NCI-H524 treated with DMSO at 0.1 percent for 48 hours (cell line): ENCODE measurements at regions not wholly inside any gene's neighbourhood (a gene's known extent, or its start where the extent isn't known, plus 50 kb on each side); places are given as distances from the start of the nearest gene placed in this dataset.
"Not testable (repeated sequence)": the region's sequence is repeated elsewhere in the genome, so short reads cannot be mapped to it uniquely, and the experiment has no call there.

Experiments
- DNase-seq: peaks from one replicate; lab custom pipeline; 2025; lab: John Stamatoyannopoulos, UW

DNA sequence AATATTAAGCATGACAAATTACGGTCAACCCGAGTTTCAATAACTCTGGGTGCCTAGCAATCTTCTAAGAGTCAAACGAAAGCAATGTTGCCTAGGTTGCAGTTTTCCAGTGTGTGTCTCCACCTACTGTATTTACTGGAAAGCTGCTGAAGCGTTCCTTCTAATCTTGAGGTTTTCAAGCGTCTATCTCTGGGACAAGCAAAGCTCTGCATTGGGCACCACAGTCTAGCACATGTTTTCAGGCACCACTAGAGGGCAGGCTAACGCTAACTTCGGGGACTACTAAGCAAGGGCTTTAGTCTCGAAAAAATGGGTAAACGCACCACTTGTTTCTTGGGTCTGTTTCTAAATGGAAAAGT, 82.7 kb upstream of the KIF2A start:
- not testable (repeated sequence) for DNase-seq

DNA sequence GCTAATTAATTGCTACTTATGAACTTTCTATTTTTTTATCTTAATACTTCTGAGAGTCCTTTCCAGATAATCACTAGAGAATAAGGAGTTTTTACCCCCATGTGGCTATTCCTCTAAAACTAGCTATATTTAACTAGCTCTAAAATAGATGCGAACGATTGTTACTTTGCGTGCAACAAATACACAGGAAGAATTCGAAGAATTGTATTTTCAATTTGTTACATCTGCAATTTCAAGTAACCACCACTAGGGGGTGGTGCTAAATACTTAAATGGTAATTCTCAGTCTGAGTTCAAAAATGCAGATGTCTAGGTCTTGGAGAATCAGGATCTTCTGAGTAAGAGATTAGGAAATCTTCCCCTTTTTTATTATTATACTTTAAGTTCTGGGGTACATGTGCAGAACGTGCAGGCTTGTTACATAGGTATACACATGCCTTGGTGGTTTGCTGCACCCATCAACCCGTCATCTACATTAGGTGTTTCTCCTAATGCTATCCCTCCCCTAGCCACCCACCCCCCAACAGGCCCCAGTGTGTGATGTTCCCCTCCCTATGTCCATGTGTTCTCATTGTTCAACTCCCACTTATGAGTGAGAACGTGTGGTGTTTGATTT, 80.9 kb upstream of the KIF2A start:
- DNase-seq, result not testable (repeated sequence)

DNA sequence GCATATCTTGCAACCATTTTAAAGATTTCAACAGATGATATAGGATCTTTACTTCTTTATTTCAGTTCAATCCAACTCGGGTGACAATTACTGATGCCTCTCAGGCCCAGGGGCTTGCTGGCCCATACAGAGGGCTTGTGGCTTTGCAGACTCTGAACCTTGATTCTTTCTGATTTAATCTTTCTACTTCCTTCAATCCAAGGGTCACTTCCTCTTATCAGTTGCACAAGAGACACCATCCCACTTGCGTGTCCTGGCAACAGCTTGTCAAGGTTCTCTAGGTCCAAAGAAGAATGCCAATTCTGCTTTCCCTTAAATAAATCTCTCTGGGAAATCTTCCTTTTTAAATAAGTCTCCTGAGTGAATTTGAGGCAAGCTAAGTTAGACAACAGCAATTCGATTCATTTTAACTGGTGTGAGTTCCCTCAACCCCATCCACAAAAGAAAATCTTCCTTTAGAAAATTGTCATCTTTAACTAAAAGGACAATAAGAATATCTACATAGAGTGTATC, 75.1 kb upstream of the KIF2A start:
- DNase-seq, result not testable (repeated sequence)

DNA sequence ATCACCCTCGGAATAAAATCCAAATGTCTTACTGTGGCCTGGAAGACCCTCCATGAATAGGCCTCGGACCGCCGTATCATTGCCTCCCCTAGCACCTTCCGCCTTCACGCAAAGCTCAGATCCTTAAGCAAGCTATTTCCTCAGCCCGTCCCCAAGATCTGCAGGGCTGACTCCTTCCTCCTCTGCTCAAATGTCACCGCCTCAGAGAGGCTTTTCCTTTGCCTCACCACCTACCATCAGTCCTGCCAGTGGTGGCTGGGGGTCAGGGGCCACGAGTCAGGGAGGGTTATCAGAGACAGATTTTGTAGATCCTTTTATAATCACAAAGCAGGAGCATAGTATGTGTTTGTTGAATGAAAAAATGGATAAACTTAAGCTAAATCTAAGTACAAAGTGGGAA, 74.4 kb upstream of the KIF2A start:
- DNase-seq, result no peak

DNA sequence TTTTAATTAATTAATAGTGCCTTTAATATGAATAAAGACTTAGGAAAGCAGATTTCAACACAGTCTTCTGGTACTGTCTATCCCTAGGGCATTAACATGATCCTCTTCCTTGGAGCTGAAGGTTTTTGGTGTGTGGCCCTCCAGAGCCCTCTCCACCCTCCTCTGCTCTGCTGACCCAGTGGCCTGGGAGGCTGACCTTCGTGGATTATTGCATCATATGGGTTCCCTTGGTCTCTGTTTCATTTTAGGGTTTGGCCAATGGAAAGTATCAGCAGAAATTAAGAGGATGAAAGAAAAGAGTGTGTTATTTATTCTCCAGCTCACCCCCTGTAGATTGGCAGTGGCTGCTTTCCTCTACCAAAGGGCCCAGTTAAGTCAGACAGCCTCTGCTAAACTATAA, 73.8 kb upstream of the KIF2A start:
- not testable (repeated sequence) for DNase-seq

DNA sequence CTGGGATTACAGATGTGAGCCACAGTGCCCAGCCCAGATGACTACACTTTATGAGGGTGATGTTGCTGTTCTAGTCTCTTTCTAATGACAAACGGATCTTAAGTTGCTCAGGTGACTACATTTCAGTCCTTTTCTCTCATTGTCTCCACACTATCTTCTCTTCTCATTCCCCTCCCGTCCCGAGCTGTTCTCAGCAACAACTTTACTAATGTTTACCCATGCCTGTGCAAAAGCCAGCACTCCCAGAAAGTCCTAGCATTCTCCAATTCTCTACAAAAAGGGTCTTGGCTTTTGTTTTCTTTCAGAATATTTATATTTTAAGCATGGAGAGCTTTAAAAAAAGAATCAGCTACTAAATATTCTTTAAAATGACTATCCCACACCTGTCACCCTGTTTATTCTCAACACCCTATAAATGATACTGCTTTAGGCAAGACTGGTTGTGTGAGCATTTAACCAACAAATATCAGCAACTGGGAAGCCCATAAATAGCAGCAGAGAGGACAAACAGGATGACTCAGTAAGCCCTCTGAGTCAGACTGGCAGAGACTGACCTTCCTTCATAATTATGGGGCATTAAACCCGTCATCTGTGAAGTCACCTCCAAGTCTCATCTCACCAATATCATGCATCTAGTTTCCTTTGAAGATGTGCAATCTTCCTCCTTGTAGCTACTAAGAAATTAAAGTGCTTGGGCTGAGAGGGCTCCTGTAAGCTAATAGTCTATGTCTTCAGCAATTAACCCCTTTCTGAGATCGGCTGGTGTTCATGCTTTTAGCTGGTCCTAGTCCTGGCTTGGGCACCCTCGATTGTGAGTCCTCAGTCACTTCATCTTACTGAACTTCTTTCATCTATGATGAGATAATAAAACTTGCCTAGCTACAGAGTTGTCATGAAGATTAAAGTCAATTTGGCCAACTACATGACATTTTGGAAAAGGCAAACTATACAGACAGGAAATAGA, 72.6 kb upstream of the KIF2A start:
- not testable (repeated sequence) for DNase-seq

DNA sequence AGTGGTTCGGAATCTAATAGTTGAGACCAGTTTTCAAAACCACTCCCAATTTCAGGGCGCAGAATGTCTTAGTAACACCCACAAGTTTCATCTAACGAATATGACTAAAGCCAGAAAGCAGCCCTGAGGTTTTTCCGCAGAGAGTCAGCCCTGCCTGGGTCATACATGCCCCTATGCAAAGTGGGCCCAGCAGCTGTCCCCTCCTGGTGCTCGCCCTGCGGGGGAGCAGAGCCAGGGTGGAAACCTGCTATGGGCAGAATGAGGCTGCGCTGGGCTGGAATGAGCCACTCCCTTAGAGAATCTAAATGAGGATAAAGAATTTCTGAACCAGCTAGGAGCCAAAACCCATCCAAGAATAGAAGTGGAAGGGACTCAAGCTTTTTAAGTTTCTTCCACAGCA, 69.4 kb upstream of the KIF2A start:
- not testable (repeated sequence) for DNase-seq

DNA sequence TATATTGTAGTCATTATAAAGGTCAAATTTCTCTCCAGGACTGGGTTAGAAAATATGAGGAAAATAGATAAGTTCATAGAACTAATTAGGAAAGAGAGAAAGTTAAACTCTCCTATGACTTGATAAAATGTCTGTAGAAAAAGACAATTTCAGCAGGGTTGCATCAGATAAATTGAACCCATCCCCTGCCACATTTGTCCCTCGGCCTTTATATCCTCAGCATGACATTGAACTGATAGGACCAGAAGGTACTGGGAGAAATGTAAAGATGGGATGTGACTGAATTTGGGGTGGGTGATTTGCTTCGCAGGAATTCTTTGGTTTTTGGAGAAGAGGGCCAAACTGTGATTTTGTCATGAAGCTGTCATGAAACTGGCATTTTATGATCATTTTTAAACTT, 68.1 kb upstream of the KIF2A start:
- DNase-seq, result not testable (repeated sequence)

DNA sequence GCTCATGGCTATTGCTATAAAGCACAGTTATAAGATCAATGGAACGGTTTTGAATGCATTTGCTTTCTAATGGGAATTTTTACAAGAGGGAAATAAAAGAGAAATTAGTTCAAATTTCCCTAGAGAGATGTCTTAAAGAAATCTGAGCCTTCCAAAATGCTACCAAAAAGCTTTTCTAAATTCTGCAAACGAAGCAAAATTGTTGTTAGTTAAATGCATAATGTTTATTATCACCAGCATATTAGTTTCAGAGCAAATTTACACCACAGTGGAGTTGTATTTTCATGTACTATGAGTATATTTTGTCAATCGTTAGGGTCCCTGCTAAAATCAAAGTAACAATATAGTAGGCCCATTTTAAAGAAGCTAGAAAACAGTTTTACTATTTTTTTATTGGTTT, 67.4 kb upstream of the KIF2A start:
- not testable (repeated sequence) for DNase-seq

DNA sequence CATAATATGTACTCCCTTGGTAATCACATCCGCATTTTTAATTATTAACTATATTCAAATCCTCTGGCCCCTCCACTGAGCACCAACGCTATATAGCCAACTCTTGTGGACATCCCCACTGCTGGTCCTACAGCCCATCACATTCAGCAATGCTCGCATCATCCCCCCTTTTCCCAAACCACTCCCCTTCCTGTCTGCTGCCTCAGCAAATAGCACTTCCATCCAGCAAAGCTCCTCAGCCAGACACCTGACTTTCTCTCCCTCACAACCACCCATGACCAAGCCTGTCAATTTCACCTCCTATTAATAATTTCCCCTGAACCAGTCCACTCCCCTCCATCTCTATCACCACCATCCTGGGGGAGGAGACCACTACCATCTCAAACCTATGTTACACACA, 65.5 kb upstream of the KIF2A start:
- not testable (repeated sequence) for DNase-seq

DNA sequence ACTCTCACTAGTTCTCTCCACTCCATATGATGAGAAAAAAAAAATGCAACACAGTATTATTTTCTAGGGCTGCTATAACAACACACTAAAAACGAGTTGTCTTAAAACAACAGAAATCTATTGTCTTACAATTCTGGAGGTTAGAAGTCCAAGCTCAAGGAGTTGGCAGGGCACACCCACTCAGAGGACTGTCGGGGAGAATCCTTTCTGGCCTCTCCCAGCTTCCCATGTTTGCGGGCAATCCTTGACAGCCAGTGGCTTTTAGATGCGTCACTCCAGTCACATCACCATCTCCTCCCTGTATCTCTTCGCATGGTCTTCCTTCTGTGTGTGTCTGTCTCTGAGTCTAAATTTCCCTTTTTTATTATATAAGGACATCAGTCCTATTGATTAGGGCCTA, 64.0 kb upstream of the KIF2A start:
- not testable (repeated sequence) for DNase-seq

DNA sequence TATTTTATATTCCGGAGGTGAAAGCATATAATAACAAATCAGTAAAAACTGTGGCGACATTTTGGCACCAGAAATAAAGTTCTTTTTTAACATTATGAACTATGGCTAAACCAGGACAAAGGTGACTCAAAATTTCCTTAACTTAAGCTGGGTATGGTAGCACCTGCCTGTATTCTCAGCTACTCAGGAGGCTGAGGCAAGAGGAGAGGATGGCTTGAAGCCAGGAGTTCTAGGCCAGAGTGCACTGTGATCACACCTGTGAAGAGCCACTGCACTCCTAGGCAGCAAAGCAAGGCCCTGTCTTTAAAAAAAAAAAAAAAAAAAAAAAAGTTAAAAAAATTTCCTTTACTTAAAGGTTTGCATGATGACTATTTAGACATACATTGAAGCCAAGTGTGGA, 63.0 kb upstream of the KIF2A start:
- DNase-seq, result not testable (repeated sequence)

DNA sequence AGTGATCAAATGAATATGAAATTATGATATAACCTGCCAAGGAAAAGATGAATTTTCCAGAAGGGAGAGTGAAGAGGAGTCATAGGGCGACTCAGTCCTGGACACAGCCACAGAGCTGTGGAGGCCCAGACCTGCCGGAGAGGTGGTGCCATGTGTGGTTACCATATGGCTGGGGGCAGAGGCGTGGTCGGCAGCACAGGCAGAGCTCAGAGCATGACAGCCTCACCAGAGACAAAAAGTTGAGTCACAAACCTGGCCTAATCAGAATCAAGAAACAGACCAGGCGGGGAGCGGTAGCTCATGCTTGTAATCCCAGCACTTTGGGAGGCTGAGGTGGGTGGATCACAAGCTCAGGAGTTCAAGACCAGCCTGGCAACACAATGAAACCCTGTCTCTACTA, 57.8 kb upstream of the KIF2A start:
- not testable (repeated sequence) for DNase-seq

DNA sequence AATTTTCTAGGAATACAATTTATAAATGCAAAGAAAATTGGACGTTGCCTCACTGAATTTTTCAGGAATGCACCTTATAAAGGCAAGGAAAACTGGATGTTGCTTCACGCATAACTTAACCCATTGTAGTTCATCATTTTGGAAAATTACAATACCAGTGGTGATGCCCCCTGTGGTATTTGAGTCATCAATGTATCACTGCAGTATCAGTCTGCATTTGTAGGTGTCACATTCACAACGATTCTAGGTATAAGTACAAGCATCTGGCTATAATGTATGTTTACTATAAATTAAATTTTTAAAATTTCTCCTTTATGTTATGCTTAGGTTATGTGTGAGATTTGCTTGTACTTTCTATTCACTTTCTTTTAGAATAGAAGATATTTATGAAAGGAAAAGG, 55.9 kb upstream of the KIF2A start:
- DNase-seq, result not testable (repeated sequence)

DNA sequence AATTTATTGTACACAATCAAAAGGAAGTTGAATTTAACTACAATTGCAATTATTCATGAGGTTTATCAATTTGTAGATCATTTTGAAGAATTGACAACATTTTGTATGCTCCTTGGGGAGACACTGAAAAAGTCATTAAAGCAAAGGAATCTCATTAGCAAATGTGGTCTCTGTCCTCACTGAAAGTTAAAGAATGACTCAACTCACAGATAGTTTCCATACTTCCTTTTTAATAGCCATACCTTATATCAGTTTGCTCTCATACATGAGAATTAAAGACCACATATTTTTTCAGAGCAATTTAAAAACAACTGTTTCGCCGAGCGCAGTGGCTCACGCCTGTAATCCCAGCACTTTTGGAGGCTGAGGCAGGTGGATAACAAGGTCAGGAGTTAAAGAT, 55.1 kb upstream of the KIF2A start:
- not testable (repeated sequence) for DNase-seq

DNA sequence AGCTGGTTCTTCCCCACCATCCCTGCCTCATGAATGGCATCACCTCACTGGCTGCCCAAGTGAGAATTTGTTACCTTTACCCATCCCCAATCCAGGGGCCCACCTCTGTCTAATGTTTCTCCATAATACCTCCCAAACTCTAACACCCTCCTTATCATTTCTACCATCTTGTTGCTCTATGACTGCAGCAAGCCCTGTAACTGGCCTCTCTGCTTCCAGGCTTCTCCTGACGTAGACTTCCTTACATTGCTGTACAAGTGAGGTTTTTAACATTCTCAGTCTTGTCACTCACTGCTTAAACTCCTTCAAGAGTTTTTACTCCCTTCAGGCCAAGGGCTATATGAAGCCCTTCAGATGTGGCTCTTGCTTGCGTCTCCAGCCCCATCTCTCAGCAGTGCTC, 53.5 kb upstream of the KIF2A start:
- DNase-seq, result not testable (repeated sequence)

DNA sequence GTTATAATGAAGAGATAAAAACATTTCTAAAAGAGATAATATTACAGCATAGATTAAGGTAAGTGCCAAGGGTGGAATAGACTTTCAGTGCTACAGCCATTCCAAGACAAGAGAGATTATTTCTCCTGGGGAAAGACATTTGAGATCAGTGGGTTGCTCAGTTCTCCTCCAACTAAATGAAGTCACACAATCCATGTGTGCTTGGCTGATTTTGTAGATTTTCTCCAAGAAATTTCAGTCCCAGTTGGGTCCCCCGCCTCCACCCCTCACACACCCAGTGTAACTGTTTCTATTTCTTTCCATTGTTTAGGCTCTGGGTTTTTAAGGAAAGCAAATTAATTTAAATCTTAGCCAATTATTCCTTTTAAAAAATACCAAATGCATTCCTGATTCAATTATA, 50.5 kb upstream of the KIF2A start:
- DNase-seq, result not testable (repeated sequence)

DNA sequence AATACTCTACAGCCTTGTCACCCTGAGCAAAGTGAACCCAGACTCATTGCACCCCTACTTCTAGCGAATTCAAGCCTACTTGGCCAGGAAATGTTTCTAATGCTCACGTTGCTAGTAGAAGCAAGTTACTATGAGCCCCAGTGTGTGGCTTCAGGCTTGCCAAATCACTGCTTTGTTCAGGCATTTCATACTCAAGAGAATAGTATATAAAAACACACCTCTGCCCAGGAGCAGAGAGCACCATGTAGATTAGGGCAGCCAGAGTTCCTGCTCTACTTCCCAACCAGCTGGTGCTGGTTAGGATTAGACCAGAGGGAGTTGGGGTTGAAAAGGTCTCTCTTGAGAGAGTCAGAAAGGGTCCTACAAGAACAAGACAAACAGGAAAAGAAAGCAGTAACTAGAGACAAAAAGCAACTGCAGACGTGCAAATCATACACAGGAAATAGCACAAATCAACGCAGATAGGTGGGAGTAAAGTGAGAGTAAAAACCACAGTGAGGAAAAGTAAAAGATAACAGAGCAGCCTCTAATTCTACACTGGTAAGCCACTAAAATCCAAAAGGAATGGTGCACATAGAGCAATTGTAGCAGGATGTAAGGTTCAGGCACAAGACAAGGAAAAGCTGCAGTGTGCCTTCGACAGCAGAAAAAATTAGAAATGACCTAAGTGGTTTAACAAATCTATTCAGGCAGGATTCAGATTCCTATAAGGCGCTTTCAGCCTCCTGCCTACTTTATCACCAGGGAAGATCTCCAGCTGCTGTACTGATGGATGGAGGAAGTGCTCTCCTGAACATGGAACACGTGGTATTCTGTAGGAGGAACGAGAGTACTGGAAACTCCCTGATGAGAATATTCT, 49.6 kb upstream of the KIF2A start:
- peak; percentile 89 for DNase-seq
